GM12878 (cell line): ENCODE measurements at regions not wholly inside any gene's neighbourhood (a gene's known extent, or its start where the extent isn't known, plus 50 kb on each side); places are given as distances from the start of the nearest gene placed in this dataset.

Experiments
- ATAC-seq: fragments of 200-7000 bp; cut with Tn5 transposase; 3 replicates; pipeline ENCODE4 v1.9.1; 2020; ENCODE audit warnings: mild to moderate bottlenecking, moderate library complexity
- BruUV-seq: library from RNA; stranded (reverse); fragments of 400-500 nt; replicated peaks from 2 replicates; lab custom pipeline; 2021; lab: Mats Ljungman, UMichigan
- CTCF ChIA-PET: fragments of 300-600 bp; sonication (Branson Sonifier 250); formaldehyde crosslinking; extraction: SDS; loops from one replicate; lab custom pipeline; 2021; ENCODE audit warnings: inconsistent platforms; lab: Yijun Ruan, JAX
- POLR2A ChIA-PET: fragments of 350-600 bp; formaldehyde crosslinking; extraction: SDS; loops from one replicate; lab custom pipeline; 2021; ENCODE audit warnings: inconsistent platforms; lab: Charles Lee
- RAD21 ChIA-PET: fragments of 300-600 bp; sonication (Branson Sonifier 250); formaldehyde crosslinking; loops from one replicate; lab custom pipeline; 2023; ENCODE audit warnings: antibody characterized with exemption; ENCODE audit not compliant: unreplicated experiment; lab: Charles Lee
- SMC1A ChIA-PET: fragments of 300-600 bp; sonication (Branson Sonifier 250); formaldehyde crosslinking; loops from one replicate; lab custom pipeline; 2023; ENCODE audit not compliant: unreplicated experiment, uncharacterized antibody; lab: Charles Lee
- DNase-seq: peaks from one replicate; pipeline ENCODE4 v3.0.0-alpha.2; 2011; ENCODE audit warnings: low read depth, low spot score
- FAIRE-seq: peaks from 3 replicates; lab custom pipeline; 2011; peaks lifted over from hg19 to GRCh38; lab: Jason Lieb, UNC
- H2AFZ ChIP-seq: 2 replicates; pipeline ENCODE4 v1.6.0; 2011; ENCODE audit warnings: low read depth, low read length, control low read depth; ENCODE audit not compliant: control insufficient read depth
- H3K27ac ChIP-seq: 2 replicates; pipeline ENCODE4 v1.5.1; 2011; ENCODE audit warnings: control low read depth; ENCODE audit not compliant: control insufficient read depth, insufficient read depth
- H3K27me3 ChIP-seq, 2 experiments: replicated peaks in 1 of 2; 2 replicates each; pipeline versions ENCODE4 v1.6.0 to v1.6.1; 2011; ENCODE audit warnings: low read length in 1 of 2; ENCODE audit not compliant: control insufficient read depth in 2 of 2, insufficient read depth in 2 of 2
- H3K36me3 ChIP-seq, 2 experiments: 2 replicates each; pipeline ENCODE4 v1.5.1; 2011; ENCODE audit warnings: low read length in 1 of 2; ENCODE audit not compliant: control insufficient read depth in 2 of 2, insufficient read depth in 2 of 2
- H3K4me1 ChIP-seq: 2 replicates; pipeline ENCODE4 v1.6.1; 2011; ENCODE audit warnings: mild to moderate bottlenecking, low read length, moderate library complexity, mixed read lengths; ENCODE audit not compliant: control insufficient read depth, insufficient read depth
- H3K4me2 ChIP-seq: 2 replicates; pipeline ENCODE4 v1.6.0; 2011; ENCODE audit warnings: control low read depth; ENCODE audit not compliant: control insufficient read depth, insufficient read depth
- H3K4me3 ChIP-seq: fragments of 200-600 bp; sonication (generic); 2 replicates; pipeline ENCODE4 v1.5.1; 2016
- H3K79me2 ChIP-seq: 2 replicates; pipeline ENCODE4 v1.6.0; 2011; ENCODE audit warnings: low read length; ENCODE audit not compliant: control insufficient read depth, insufficient read depth
- H3K9ac ChIP-seq: 2 replicates; pipeline ENCODE4 v1.8.0; 2011; ENCODE audit warnings: low read length, control low read depth, mixed read lengths; ENCODE audit not compliant: control insufficient read depth, insufficient read depth
- H3K9me3 ChIP-seq: replicated peaks from 3 replicates; pipeline ENCODE4 v1.5.1; 2011; ENCODE audit warnings: mild to moderate bottlenecking, low read length; ENCODE audit not compliant: control insufficient read depth, insufficient read depth
- H4K20me1 ChIP-seq: 2 replicates; pipeline ENCODE4 v1.6.0; 2011; ENCODE audit not compliant: control insufficient read depth, insufficient read depth
- ATF2 ChIP-seq: IDR thresholded peaks from 2 replicates; pipeline ENCODE4 v1.6.1; 2012; ENCODE audit warnings: low read length, inconsistent platforms
- BHLHE40 ChIP-seq, 2 experiments: fragments of 450-650 bp in 1 of 2; IDR thresholded peaks; 2 replicates each; pipeline ENCODE4 v1.6.1; 2011 to 2017; ENCODE audit warnings: low read depth in 2 of 2, borderline replicate concordance in 1 of 2, improper control_type of control experiment in 1 of 2, low read length in 1 of 2, mild to moderate bottlenecking in 1 of 2
- CHD4 ChIP-seq: fragments of 200-600 bp; sonication (generic); IDR thresholded peaks from 2 replicates; pipeline ENCODE4 v1.6.1; 2016; ENCODE audit warnings: mild to moderate bottlenecking
- NFYB ChIP-seq: IDR thresholded peaks from 2 replicates; pipeline ENCODE4 v1.6.1; 2011; ENCODE audit warnings: low read depth, mild to moderate bottlenecking, low read length, improper control_type of control experiment, moderate library complexity; ENCODE audit not compliant: insufficient read depth
- NR2C2 ChIP-seq: IDR thresholded peaks from 2 replicates; pipeline ENCODE4 v1.6.1; 2011; ENCODE audit warnings: borderline replicate concordance, low read depth; ENCODE audit not compliant: control insufficient read depth, insufficient read length
- POLR2AphosphoS2 ChIP-seq: IDR thresholded peaks from 2 replicates; pipeline ENCODE4 v1.6.1; 2011; ENCODE audit warnings: low read depth, mild to moderate bottlenecking, low read length, improper control_type of control experiment, moderate library complexity
- SIN3A ChIP-seq: IDR thresholded peaks from 2 replicates; pipeline ENCODE4 v1.6.1; 2012; ENCODE audit warnings: low read depth, low read length, improper control_type of control experiment
- SMAD5 ChIP-seq: IDR thresholded peaks from 2 replicates; pipeline ENCODE4 v1.6.1; 2016; ENCODE audit warnings: antibody characterized with exemption, low read depth
- SMC3 ChIP-seq: IDR thresholded peaks from 2 replicates; pipeline ENCODE4 v1.6.1; 2011; ENCODE audit warnings: low read length, improper control_type of control experiment, borderline replicate concordance
- SREBF1 ChIP-seq: IDR thresholded peaks from 2 replicates; pipeline ENCODE4 v1.6.1; 2012; ENCODE audit warnings: mild to moderate bottlenecking, low read length
- WRNIP1 ChIP-seq: IDR thresholded peaks from 2 replicates; pipeline ENCODE4 v1.6.1; 2011; ENCODE audit warnings: low read depth, low read length, improper control_type of control experiment, borderline replicate concordance
- WGBS: methylation state at CpG from one replicate; pipeline ENCODE4 v1.1.6; 2016; ENCODE audit warnings: low lambda C conversion rate; ENCODE audit not compliant: insufficient replicate concordance, insufficient coverage; ENCODE audit errors: missing lambda C conversion rate; 5-methylcytosine and 5-hydroxymethylcytosine counted together
- in situ Hi-C: fragments of 300-500 bp; cut with MboI; formaldehyde crosslinking; loops from 9 replicates; pipeline ENCODE4 v1.14.3; 2018; ENCODE audit warnings: mixed read lengths
- intact Hi-C: fragments of 100-400 bp; cut with micrococcal nuclease; formaldehyde crosslinking; loops from one replicate; pipeline ENCODE4 v1.14.2; 2022; ENCODE audit not compliant: unreplicated experiment
- TF ChIP-seq, protein P1 (sequence below): fragments of 450-650 bp; IDR thresholded peaks from 2 replicates; pipeline ENCODE4 v1.6.1; 2017; ENCODE audit warnings: mild to moderate bottlenecking, low read depth, inconsistent platforms; ENCODE audit not compliant: poor library complexity, severe bottlenecking
- TF ChIP-seq, protein P2 (sequence below): IDR thresholded peaks from 2 replicates; pipeline ENCODE4 v1.6.1; 2011; ENCODE audit warnings: borderline replicate concordance, low read depth, mild to moderate bottlenecking, moderate library complexity, mixed read lengths, low read length; ENCODE audit not compliant: insufficient read depth; ENCODE audit errors: extremely low read length

DNA sequence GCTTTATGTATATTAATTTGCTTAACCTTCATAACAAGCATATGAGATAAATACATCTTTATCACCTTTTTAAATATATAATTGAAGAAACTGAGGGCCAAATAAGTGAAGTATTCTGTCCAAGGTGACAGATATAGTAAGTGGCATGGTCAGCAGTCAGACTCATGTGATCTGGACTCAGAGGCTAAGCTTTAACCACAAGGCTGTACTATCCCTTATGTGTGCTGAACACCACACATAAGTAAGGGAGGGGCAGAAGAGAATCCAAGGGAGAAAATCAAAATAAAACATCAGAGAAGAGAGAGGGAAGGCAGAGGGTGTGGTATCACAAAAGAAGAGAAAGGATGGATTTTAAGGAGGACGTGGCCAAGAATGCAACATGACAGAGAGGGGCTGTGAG, 348.4 kb downstream of the EFNB2 start:
- ChIA-PET RAD21 (no interaction called here), SMC1A (no interaction called here), CTCF (no interaction called here)
- Histone ChIP-seq H3K36me3 (no peaks in the 10 kb centered on the region), H3K4me2 (no peak overlapping the region), H3K27me3 (no peaks in the 10 kb centered on the region), H3K79me2 (no peaks in the 10 kb centered on the region), H2AFZ (no peak overlapping the region)
- intact Hi-C loops, result no loop called here
- TF ChIP-seq WRNIP1 (no peak), SREBF1 (no peak), NFYB (no peak), BHLHE40 (IDR thresholded peaks at IDR 0.05; ENCODE audit: borderline replicate concordance in 1 of 2, low read depth in 2 of 2, low read length in 1 of 2) (no peak), SMAD5 (no peak), SMC3 (no peak), POLR2AphosphoS2 (no peak), SIN3A (no peak), NR2C2 (no peak), CHD4 (no peak), ATF2 (no peak)
- TF ChIP-seq, protein P1, sequence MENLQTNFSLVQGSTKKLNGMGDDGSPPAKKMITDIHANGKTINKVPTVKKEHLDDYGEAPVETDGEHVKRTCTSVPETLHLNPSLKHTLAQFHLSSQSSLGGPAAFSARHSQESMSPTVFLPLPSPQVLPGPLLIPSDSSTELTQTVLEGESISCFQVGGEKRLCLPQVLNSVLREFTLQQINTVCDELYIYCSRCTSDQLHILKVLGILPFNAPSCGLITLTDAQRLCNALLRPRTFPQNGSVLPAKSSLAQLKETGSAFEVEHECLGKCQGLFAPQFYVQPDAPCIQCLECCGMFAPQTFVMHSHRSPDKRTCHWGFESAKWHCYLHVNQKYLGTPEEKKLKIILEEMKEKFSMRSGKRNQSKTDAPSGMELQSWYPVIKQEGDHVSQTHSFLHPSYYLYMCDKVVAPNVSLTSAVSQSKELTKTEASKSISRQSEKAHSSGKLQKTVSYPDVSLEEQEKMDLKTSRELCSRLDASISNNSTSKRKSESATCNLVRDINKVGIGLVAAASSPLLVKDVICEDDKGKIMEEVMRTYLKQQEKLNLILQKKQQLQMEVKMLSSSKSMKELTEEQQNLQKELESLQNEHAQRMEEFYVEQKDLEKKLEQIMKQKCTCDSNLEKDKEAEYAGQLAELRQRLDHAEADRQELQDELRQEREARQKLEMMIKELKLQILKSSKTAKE, result no peak
- TF ChIP-seq, protein P2, sequence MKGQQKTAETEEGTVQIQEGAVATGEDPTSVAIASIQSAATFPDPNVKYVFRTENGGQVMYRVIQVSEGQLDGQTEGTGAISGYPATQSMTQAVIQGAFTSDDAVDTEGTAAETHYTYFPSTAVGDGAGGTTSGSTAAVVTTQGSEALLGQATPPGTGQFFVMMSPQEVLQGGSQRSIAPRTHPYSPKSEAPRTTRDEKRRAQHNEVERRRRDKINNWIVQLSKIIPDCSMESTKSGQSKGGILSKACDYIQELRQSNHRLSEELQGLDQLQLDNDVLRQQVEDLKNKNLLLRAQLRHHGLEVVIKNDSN, result no peak
- TF ChIP-seq, all 136 proteins: peak for 0
- FAIRE-seq (no peak), DNase-seq (no peak), ATAC-seq (no peak)
- Histone ChIP-seq H3K9ac (no peak overlapping the region), H3K4me1 (no peaks in the 10 kb centered on the region), H3K9me3 (no peaks in the 10 kb centered on the region), H4K20me1 (no peaks in the 10 kb centered on the region), H3K4me3 (no peak overlapping the region), H3K27ac (no peak overlapping the region)
- POLR2A ChIA-PET, result no interaction called here
- WGBS, result 0% methylated on average over 1 of the region's 1 CpG
- BruUV-seq, result no TSS peak
- in situ Hi-C loops, result no loop called here
